UCSD-AML1 (cell line): ENCODE measurements at regions not wholly inside any gene's neighbourhood (a gene's known extent, or its start where the extent isn't known, plus 50 kb on each side); places are given as distances from the start of the nearest gene placed in this dataset.
"Not testable (repeated sequence)": the region's sequence is repeated elsewhere in the genome, so short reads cannot be mapped to it uniquely, and the experiment has no call there.

Source experiments
- DNase-seq: peaks from one replicate; lab custom pipeline; 2025; ENCODE audit not compliant: unreplicated experiment; lab: John Stamatoyannopoulos, UW

DNA sequence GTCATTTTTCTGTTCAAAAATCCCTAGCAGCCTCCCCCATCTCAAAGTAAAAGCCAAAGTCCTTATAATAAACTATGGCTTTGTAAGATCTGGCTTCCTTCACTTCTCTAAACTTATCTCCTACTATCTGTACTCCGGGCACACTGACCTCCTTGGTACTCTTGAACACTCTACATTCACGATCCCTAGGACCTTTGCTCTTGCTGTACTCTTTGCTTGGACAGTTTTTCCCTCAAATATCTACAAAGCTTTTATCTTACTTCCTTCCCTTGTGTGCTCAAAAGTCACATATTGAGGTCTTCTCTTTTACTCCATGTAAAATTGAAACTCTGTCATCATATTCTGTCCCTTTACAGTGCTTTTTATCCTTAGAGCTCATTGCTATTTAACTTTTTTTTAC is 616.6 kb downstream of the IRS1 start:
- no peak for DNase-seq

DNA sequence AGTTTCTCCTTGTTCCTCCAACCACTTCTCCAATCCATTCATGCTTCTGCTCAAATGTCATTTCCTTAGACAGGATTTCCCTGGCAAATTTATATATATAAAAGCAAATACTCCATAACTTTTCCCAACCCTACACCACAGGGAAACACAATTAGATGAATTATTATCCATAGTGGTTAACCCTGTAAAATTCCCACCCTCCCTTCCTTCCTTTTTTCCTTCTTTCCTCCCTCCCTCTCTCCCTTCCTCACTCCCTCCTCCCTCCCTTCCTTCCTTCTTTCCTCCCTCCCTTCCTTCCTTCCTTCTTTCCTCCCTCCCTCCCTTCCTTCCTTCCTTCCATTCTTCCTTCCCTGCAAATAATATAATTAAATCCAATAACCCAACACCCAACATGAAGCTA is 617.7 kb downstream of the IRS1 start:
- no peak for DNase-seq

DNA sequence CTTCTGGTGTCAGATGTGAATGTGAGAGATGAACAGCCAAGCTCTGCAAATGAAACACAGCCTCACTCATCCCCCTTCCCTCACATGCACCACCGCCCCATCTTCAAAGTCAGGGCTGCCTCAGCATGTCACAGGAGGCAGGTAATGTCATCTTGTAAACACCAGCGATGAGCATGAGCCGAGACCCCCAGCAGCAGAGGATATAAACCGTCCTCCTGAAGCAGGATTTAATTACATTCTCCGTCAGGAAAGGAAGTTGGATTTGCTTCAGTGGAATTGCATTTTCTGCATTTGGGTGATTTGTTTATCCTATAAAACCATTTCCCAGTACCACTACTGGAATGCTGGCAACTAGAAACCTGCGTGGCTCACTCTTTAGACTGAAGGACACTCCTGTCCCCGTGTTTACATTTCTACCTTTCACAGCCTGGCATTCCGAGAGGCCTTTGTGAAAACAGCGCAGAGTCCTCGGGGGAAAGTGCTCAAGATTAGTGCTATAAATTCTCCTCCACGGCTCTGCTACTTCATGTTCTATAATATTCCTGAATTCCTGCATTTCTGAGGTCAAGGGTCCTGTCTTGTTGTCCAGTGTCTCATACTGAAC is 619.2 kb downstream of the IRS1 start:
- DNase-seq: no peak

DNA sequence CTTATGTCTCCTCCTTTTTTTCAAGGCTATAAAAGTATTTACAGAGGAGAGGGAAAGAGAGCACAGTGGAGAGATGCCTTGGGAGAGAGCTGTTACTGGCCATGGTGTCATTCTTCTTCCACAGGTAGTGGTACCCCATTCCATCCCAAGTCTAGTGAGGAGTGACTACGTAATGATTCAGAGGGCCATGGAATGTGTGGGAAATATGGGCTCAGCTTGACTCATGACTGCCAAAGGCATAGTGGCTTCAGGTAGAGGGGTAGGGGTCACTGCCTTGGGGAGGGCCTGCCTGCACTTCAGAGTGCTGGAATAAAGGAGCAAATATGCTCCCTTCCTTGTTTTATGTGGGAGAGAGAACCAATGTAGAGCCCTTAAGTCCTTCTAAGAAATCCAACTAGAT is 620.6 kb downstream of the IRS1 start:
- DNase-seq: no peak

DNA sequence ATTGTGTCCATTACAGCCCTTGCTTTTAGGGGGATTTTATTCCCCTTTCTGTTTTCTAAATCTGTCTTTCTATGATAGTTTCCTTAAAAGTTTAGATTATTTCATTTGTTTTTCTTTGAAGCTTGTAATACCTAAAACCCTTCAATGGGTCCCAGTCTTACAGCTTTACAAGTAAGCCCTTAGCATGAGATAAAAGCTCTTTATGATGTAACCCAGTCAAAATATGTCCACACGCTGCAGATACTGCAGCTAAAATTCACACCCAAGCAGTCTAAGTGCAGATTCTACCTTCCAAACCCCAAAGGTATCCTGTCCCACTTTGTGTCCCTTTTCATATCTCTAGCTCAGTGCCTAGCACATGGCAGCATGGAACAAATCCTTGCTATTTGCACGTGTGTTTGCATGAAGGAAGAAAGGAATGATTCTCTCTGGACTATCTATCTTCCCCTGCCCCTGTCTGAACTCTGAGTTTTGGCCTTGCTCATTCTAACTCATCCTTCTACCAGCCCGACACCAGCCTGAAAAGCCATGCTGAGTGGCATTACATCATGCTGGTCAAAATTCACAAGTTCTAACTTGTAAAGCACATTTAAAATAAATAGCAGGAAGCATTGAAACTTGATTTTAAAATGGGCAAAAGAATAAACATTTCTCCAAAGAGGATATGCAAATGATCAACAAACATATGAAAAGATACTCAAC is 623.2 kb downstream of the IRS1 start:
- no peak for DNase-seq

DNA sequence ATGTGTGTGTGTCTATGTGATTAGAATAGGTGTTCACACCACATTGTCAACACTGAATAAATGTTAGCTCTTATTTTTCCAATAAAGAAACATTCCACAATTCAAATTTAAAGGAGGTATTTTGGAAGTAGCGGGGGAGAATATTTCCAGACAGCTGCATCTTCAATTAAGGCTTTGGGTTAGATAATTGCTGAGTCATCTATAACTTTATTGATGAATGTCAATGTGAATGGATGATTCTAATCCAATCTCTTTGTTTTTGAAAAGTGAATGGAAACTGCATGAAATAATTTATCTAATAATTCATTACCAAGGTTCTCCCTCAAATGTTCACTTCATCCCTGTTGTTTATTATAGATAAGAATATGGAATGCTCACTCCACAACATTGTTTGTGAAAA is 625.2 kb downstream of the IRS1 start:
- DNase-seq: no peak

DNA sequence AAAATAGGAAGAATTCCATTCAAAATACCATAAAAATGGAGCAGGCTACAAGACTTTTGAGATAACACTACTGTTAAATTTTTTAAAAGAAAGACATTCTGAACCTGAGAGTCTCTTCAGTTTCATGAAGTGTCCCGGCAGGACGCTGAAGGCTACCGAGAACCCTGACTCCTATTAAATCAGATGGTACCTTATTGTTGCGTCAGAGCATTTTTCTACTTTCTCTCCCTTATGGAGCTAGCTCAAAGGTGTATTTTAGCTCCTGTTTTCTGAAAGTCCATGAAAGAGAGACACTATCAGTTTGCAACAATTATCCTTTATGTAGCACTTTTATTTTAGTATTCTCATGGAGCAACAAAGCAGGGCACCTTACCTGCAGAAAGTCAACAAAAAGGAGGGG is 626.7 kb downstream of the IRS1 start:
- DNase-seq: no peak

DNA sequence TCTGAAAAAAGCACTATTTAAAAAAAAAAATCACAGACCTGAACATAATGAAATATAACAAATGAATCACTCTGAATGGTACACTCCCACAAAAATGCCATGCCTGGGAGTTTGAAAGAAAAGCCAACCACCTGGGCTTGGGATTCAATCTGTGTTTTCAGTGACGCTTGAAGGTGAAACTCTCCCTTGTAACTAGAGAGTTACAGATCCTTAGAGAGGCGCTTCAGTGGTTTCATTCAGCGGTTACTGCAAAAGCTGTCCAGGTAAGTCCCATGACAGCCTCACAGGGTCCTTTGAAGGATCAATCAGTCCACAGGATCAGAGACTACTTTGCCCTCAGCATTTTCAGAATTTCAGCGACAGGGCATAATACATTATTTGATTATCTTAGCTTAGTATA is 627.3 kb downstream of the IRS1 start:
- DNase-seq: no peak

DNA sequence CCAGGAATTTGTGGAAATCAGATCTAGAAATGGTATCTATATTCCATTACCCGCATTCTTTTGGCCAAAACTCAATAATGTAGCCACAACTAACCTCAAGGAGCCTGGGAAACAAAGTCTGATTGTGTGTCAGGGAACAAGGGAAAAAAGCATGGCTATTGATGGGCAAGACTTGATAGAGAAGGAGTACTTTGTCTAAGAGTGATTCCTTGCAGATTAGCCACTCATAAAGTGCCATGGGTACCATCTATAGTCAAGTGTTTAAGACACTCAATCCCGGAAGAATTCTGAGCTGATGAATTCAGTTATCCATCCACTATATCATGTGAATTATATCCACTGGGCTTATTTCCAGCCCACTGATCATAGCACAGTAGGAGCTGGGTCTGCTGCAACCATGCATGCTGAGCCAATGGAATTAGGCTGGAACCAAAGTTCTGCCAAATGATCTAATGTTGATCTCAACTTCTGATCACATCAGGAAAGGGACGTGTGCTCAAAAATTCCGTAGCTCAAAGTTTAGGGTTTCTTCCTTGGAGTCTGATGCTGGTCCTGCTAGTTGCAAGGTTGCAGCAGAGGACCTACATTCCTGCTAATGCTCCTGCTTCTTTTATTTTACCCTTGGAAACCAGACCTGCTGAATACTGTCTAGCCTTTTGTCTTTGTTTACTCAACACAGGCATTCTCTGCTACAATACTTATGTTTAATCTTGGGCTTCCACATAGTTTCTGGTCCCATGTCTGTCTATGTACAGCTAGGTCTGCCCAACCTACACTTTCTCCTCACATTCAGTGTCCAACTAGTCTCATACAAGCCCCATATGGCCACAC is 629.7 kb downstream of the IRS1 start:
- no peak for DNase-seq

DNA sequence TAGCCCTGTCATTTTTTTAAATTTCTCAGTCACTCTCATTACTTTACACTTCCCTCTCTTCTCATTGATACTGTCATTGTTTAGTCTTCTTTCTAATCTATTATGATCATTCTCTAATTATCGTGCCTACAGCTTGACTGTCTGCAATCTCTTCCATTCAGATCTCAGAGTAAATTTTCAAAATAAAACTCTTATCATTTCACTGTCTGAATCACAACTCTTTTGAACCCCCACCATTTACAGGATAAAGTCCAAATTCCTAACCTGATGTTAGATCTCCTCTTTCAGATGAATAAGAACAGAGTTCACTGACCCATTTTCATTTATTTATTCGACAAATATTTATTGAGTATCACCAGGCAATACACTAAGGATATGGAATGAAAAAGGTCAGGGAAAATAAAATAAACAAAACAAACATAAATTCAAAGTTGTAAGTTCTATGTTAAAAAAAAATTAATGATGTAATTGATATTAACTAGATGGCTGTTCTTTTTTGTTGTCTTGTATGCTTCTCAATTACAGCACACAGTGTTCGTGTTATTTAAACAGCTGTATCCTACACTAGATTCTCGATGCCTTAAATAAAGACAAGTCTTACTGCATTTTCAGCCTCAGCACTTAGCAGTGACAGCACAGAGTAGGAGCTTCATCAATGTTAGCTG is 631.0 kb downstream of the IRS1 start:
- DNase-seq: no peak

DNA sequence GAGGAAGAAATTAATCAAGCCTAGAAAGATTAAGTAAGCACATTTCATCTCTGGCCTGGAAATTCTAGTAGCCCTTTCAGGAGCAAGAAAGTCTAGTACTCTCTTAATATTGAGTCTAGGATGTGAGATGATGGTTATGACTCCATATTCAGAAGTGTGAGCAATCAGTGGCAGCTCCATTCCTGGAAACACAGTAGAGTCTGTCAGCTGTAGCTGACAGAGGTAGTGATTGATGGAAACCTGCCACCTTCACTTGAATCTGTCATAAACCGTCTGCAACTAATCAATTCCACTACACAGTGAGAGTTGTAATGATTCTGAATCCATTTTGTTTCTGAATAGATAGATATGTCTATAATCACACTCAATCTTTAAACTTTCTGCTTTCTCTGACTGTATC is 635.1 kb downstream of the IRS1 start:
- DNase-seq: no peak

DNA sequence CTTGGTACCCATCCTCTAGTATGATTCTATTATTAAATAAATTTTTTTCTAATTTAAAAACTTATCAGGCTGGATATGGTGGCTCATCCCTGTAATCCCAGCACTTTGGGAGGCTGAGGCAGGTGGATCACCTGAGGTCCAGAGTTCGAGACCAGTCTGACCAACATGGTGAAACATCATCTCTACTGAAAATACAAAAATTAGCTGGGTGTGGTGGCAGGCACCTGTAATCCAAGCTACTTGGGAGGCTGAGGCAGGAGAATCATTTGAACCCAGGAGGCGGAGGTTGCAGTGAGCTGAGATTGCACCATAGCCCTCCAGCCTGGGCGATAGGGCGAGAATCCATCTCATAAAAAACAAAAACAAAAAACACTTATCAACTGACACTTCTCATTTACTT is 639.0 kb downstream of the IRS1 start:
- not testable (repeated sequence) for DNase-seq

DNA sequence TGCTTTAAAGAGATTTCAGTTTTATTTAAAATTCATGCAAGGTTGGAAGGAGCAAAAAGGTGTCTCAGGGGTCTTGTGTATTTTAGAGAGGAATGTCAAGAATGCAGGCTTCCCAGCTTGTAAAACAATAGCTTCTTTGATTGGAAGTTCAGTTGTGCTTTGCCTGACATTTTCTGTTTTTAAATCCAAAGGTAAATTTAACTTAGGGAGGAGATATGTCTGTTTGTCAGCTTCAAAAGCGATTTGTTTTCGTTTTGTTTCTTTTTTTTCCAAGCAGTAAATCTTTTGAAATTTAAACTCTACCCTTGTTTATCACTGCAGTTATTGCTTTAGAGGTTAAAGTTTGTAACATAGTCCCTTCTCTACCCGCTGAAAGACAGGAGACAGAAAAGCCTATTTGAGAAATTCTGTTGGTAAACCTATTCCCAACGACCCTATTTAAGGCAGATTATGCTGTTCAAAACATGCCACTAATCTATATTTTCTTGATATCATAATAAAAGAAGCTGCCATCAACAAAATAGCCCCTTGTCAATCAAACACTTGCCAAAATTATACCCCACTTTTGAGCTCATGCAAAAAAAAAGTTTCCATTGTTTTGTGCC is 639.6 kb downstream of the IRS1 start:
- DNase-seq: no peak

DNA sequence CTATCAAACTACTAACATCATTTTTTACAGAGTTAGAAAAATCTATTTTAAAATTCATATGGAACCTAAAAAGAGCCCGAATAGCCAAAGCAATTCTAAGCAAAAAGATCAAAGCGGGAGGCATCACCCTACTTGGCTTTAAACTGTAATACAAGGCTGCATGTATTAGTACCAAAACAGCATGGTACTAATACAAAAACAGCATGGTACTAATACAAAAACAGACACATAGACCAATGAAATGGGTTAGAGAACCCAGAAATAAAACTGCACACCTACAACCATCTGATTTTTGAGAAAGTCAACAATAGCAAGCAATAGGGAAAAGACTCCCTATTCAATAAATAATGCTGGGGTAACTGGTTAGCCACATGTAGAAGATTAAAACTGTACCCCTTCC is 640.7 kb downstream of the IRS1 start:
- no peak for DNase-seq

DNA sequence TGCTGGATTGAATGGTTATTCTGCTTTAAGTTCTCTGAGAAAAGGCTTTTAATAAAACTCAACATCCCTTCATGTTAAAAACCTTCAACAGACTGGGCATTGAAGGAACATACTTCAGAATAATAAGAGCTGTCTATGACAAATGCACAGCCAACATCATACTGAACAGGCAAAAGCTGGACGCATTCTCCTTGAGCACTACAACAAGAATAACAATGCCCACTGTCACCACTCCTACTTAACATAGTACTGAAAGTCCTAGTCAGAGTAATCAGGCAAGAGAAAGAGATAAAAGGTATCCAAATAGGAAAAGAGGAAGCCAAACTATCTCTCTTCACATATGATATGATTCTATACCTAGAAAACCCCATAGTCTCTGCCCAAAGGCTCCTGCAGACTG is 641.4 kb downstream of the IRS1 start:
- no peak for DNase-seq

DNA sequence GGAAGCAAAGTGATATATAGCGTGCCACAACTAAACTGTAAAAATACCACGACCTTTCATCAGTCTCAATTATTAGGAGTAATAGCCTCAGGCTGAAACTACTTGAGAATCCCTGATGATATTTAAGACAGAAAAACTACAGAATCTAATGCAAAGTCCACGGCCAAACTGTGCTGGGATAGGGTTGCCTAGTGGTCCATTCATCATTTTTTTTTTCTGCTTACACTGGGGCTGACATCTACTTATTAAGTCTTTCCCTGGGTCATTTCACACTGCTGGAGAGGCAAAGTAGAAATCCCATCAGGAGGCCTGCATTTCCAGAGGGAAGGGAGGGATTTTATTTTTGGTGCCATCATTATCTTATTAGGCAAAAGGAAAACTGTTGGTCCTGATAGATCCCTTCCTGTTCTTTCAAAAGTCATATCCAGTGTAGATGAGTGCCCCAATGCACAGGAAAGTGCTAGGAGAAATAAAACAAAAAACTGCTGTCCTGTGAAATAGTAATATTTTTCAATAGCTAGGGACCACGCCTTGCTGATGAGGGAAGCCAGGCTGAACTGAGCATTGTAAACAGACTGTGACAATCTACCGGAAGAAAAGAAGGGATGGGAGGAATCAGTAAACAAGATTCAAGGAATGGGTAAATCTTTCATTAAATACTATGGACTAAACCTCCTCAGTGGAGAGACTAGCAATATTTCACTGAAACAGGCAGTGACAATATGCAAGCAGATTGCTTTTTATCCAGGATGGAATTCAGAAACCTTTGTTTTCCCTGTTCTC is 644.3 kb downstream of the IRS1 start:
- no peak for DNase-seq

DNA sequence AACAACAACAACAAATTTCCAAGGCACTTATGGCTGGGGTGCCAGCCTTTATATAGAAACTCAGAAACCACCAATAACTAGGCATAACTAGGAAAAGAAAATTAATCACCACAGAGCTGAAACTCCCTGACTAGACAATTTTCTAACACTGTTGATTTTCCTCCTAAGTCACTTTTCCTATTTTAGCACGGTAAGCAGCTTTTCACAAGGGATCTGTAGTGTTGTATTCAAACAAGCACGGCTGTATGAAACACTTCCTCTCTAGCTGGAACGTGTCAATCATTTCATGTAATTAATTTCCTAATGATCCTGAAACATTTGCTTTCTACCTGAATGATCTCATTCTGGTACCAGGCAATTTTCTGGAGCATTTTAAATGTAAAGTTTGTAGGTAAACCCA is 645.0 kb downstream of the IRS1 start:
- DNase-seq: no peak

DNA sequence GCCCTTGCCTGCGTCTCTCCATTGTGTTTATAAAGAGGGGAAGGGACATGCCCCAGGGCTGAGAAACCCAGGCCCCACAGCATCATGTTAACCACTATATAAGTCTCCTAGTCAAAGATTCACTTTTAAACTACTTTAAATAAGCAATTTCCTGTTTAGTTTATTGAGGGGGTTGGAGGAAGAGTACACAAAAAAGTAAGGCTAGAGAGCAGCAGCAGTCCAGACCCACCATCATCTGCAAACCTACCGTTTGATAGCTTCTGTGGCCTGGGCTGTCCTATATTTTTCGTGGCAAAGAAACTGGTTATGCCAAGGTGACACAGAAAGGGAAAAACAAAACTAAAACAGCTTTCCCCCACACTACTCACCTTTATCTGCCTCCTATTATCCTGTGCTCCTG is 646.1 kb downstream of the IRS1 start:
- DNase-seq: no peak

DNA sequence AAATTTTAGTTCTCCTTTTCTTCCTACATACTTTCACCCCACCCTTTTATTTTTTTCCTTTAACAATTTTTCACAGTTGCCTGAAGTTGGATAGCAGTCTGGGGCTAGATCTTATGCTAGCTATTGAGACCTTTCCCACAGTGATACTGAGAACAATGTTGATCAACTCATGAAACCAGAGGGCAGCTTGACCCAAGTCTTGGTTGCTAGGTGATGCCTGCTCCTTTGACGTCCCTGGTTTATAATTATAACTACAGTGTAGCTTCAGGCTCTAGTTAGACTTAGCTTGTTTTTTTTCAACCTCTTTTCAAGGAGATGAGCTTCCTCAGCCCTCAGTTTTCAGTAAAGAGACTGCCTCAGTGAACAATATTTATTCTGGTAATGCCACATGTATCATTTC is 648.5 kb downstream of the IRS1 start:
- no peak for DNase-seq

DNA sequence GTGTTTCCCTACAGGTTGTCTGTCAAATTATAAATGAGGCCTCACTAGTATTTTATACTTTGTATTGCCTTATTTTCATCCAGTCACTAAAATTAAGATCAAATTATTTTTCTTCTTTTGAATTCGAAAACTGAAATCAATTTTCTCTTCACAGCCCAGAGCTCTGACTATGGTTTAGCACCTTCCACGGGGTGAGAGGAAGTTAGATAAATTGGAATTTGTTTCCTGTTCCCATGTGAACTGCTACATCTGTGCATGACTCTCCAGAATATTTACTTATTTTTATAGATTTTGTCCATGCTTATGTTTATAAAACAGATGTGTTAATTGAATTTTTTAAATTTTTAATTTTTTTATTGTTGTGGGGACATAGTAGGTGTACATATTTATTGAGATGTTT is 656.5 kb downstream of the IRS1 start:
- DNase-seq: no peak

DNA sequence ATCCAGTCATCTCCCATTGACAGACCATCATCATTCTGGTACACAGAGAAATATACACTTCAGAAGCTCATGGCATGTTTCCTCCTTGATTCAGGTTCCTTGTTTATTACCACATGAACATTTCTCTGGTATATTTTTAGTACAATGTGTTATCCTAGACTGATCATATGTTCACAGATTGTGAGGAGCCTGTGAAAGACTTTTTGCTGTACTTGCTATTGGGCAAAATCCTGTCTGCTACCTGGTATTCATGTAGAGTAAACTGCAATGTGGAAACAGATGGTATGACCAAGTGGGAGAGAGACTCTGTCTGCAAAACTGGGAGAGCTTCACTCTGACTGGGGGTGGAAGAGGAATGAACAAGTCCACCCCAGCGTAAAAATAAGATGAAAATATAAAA is 657.2 kb downstream of the IRS1 start:
- DNase-seq: no peak
